Neural progenitor cell (in vitro differentiated cells): ENCODE measurements at regions not wholly inside any gene's neighbourhood (a gene's known extent, or its start where the extent isn't known, plus 50 kb on each side); places are given as distances from the start of the nearest gene placed in this dataset.

Source experiments
- DNase-seq: peaks from one replicate; pipeline ENCODE4 v3.0.0-alpha.2; 2016; ENCODE audit warnings: low spot score
- H2AFZ ChIP-seq: fragments of 200-600 bp; sonication (generic); replicated peaks from 2 replicates; pipeline ENCODE4 v1.6.1; 2016; ENCODE audit warnings: antibody characterized with exemption
- H3F3A ChIP-seq: fragments of 200-600 bp; sonication (generic); 2 replicates; pipeline ENCODE4 v1.6.1; 2016; ENCODE audit warnings: antibody characterized with exemption, low read depth
- H3K27ac ChIP-seq: fragments of 200-600 bp; sonication (generic); 2 replicates; pipeline ENCODE4 v1.5.1; 2016; ENCODE audit warnings: mild to moderate bottlenecking
- H3K27me3 ChIP-seq: fragments of 200-600 bp; sonication (generic); 2 replicates; pipeline ENCODE4 v1.6.1; 2016; ENCODE audit warnings: mild to moderate bottlenecking, moderate library complexity
- H3K36me3 ChIP-seq: fragments of 200-600 bp; sonication (generic); 2 replicates; pipeline ENCODE4 v1.5.1; 2016
- H3K4me1 ChIP-seq: fragments of 200-600 bp; sonication (generic); 2 replicates; pipeline ENCODE4 v1.6.1; 2016; ENCODE audit warnings: mixed run types
- H3K4me2 ChIP-seq: fragments of 200-600 bp; sonication (generic); 2 replicates; pipeline ENCODE4 v1.6.1; 2016
- H3K4me3 ChIP-seq: fragments of 200-600 bp; sonication (generic); 2 replicates; pipeline ENCODE4 v1.5.1; 2016
- H3K79me2 ChIP-seq: fragments of 200-600 bp; sonication (generic); 2 replicates; pipeline ENCODE4 v1.6.1; 2016; ENCODE audit warnings: low read depth
- H3K9ac ChIP-seq: fragments of 200-600 bp; sonication (generic); 2 replicates; pipeline ENCODE4 v1.6.1; 2016
- H3K9me3 ChIP-seq: fragments of 200-600 bp; sonication (generic); 2 replicates; pipeline ENCODE4 v1.5.1; 2016; ENCODE audit warnings: low read depth
- H4K20me1 ChIP-seq: fragments of 200-600 bp; sonication (generic); 2 replicates; pipeline ENCODE4 v1.6.1; 2016; ENCODE audit warnings: low read depth
- H3K27ac Mint-ChIP-seq: 3 replicates; pipeline ENCODE4 v1.8.0; 2021; ENCODE audit warnings: mixed read lengths
- H3K27me3 Mint-ChIP-seq: 2 replicates; pipeline ENCODE4 v1.8.0; 2022; ENCODE audit warnings: low read depth, mild to moderate bottlenecking, inconsistent platforms, moderate library complexity, mixed read lengths; ENCODE audit not compliant: insufficient read depth
- H3K36me3 Mint-ChIP-seq: 3 replicates; pipeline ENCODE4 v1.8.0; 2021; ENCODE audit warnings: mixed read lengths
- H3K4me1 Mint-ChIP-seq: 3 replicates; pipeline ENCODE4 v1.8.0; 2021; ENCODE audit warnings: mixed read lengths
- H3K4me3 Mint-ChIP-seq: 3 replicates; pipeline ENCODE4 v1.8.0; 2021; ENCODE audit warnings: mild to moderate bottlenecking, moderate library complexity, mixed read lengths
- H3K9me3 Mint-ChIP-seq: 3 replicates; pipeline ENCODE4 v1.8.0; 2020; ENCODE audit warnings: mixed read lengths
- EZH2 ChIP-seq: fragments of 200-600 bp; sonication (generic); IDR thresholded peaks from 2 replicates; pipeline ENCODE4 v1.6.1; 2017; ENCODE audit warnings: antibody characterized with exemption, mild to moderate bottlenecking, moderate library complexity
- EZH2phosphoT487 ChIP-seq: fragments of 200-600 bp; sonication (generic); IDR thresholded peaks from 2 replicates; pipeline ENCODE4 v1.6.1; 2017; ENCODE audit warnings: antibody characterized with exemption
- TF ChIP-seq, protein P1 (sequence below): fragments of 200-600 bp; sonication (generic); IDR thresholded peaks from 2 replicates; pipeline ENCODE4 v1.5.1; 2017; ENCODE audit warnings: antibody characterized with exemption, mild to moderate bottlenecking

DNA sequence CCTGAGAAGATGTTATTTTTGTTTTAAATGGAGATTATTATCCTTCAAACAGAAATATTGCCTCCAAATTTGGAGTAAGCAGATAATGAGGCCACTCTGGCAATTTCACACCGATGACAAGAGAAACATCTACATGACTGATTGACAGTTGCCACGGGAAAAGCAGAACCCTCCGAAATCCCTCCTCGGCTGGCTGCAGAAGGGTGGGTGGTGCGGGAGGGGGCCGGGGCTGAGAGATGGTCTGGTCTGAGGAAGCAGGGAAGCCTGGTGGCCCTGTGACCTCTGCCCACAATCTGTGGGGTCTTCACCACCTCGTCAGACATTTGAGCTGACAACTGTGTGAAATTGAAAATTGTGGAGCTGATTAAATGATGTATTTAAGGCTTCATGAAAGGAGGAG, 503.2 kb downstream of the MN1 start:
- Histone ChIP-seq H2AFZ (peak overlapping the region; percentile 88), H3K9ac (no peak overlapping the region), H4K20me1 (no peaks in the 10 kb centered on the region), H3K79me2 (no peaks in the 10 kb centered on the region), H3K27me3 (peaks cover 9% of the 10 kb centered on the region), H3F3A (no peaks in the 10 kb centered on the region), H3K4me1 (peaks cover 36% of the 10 kb centered on the region), H3K4me3 (no peak overlapping the region), H3K36me3 (no peaks in the 10 kb centered on the region), H3K27ac (no peak overlapping the region), H3K4me2 (peak overlapping the region; percentile 63), H3K9me3 (no peaks in the 10 kb centered on the region)
- no peak for DNase-seq
- H3K4me3 Mint-ChIP-seq, result no peak overlapping the region
- peak overlapping the region; percentile 69 for H3K27ac Mint-ChIP-seq
- no peaks in the 10 kb centered on the region for H3K36me3 Mint-ChIP-seq
- no peaks in the 10 kb centered on the region for H3K9me3 Mint-ChIP-seq
- H3K4me1 Mint-ChIP-seq, result peaks cover 71% of the 10 kb centered on the region
- peaks cover 13% of the 10 kb centered on the region for H3K27me3 Mint-ChIP-seq
- TF ChIP-seq EZH2 (no peak), EZH2phosphoT487 (no peak)

DNA sequence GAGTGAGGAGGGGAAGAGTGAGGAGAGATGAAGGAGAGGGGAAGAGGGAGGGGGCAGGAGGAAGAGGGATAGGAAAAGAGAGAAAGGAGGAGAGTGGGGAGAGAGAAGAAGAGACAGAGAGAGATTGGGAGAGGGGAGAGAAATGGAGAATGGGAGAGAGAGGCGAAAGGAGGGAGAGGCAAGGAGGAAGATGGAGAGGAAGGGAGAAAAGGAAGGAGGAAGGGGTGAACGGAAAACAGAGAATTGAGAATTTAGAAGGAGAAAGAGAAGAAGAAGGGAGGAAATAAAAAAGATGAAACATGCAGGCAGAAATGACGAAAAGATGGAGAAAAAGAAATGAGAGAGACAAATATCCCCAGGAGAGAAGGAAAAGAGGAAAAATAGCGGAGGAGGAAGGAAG, 502.8 kb downstream of the MN1 start:
- Mint-ChIP-seq H3K4me1 (peaks cover 67% of the 10 kb centered on the region), H3K27ac (peak overlapping the region; percentile 8), H3K9me3 (no peaks in the 10 kb centered on the region), H3K27me3 (peaks cover 16% of the 10 kb centered on the region), H3K4me3 (peak overlapping the region; percentile 54), H3K36me3 (no peaks in the 10 kb centered on the region)
- no peak for TF ChIP-seq EZH2
- TF ChIP-seq, protein P1, sequence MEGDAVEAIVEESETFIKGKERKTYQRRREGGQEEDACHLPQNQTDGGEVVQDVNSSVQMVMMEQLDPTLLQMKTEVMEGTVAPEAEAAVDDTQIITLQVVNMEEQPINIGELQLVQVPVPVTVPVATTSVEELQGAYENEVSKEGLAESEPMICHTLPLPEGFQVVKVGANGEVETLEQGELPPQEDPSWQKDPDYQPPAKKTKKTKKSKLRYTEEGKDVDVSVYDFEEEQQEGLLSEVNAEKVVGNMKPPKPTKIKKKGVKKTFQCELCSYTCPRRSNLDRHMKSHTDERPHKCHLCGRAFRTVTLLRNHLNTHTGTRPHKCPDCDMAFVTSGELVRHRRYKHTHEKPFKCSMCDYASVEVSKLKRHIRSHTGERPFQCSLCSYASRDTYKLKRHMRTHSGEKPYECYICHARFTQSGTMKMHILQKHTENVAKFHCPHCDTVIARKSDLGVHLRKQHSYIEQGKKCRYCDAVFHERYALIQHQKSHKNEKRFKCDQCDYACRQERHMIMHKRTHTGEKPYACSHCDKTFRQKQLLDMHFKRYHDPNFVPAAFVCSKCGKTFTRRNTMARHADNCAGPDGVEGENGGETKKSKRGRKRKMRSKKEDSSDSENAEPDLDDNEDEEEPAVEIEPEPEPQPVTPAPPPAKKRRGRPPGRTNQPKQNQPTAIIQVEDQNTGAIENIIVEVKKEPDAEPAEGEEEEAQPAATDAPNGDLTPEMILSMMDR, result no peak
- no peak for TF ChIP-seq EZH2phosphoT487
- H3F3A ChIP-seq, result no peaks in the 10 kb centered on the region
- no peak overlapping the region for H3K9ac ChIP-seq
- no peak overlapping the region for H3K27ac ChIP-seq
- H3K4me3 ChIP-seq, result no peak overlapping the region
- H4K20me1 ChIP-seq, result no peaks in the 10 kb centered on the region
- no peaks in the 10 kb centered on the region for H3K36me3 ChIP-seq
- H3K4me2 ChIP-seq, result peak overlapping the region; percentile 63
- H3K79me2 ChIP-seq, result no peaks in the 10 kb centered on the region
- H3K9me3 ChIP-seq, result no peaks in the 10 kb centered on the region
- no peak for DNase-seq
- H3K27me3 ChIP-seq, result peaks cover 9% of the 10 kb centered on the region
- peaks cover 32% of the 10 kb centered on the region for H3K4me1 ChIP-seq
- peak overlapping the region; percentile 88 for H2AFZ ChIP-seq

DNA sequence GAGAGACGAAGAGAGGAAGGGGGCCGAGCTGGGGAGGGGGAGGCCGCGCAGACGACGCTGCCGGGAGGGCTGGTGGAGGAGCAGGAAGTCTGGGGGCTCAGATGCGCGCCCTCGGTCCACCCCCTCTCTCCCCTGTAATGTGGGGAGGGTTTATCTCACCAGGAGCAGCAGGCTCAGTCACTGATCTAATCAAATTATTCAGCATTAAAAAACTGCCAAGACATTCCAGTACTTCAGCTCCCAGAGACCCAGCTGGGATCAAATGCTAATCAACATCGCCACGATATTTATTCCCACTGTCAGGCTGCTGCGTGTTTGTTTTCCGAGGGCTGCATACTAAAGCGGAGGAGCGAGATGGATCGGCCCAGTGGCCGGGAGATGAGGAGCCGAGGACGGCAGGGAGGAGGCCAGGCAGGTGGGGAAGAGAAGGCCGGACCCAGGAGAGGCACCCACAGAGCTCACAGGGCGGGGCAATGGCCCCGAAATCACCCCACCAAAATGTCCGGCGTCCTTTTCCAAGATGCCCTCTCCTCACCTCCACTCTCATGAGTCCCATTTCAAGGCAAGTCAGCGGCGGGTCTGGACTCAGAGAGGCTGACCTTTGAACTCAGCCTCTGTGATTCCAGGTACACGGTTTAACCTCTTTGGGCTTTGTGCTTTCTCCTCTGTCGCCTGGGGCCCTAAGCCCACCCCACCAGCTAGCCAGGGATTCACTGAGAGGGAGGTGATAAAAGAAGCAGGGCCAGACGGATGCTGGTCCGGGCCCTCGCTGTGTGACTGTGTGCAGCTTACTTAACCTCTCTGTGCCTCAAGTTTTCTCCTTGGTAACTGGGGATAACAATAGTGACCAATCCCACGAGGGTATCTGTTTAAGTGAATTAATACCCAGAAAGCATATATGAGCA, 502.1 kb downstream of the MN1 start:
- peaks cover 21% of the 10 kb centered on the region for H3K27me3 Mint-ChIP-seq
- DNase-seq, result peak; percentile 22
- peak overlapping the region; percentile 63 for H3K4me2 ChIP-seq
- no peaks in the 10 kb centered on the region for H3F3A ChIP-seq
- no peaks in the 10 kb centered on the region for H3K36me3 Mint-ChIP-seq
- H3K79me2 ChIP-seq, result no peaks in the 10 kb centered on the region
- peak overlapping the region; percentile 30 for H3K27ac Mint-ChIP-seq
- H3K9ac ChIP-seq, result no peak overlapping the region
- no peak overlapping the region for H3K27ac ChIP-seq
- no peak for TF ChIP-seq EZH2
- TF ChIP-seq, protein P1, result no peak
- TF ChIP-seq EZH2phosphoT487, result no peak
- no peaks in the 10 kb centered on the region for H3K9me3 ChIP-seq
- H2AFZ ChIP-seq, result peak overlapping the region; percentile 88
- no peak overlapping the region for H3K4me3 ChIP-seq
- H3K9me3 Mint-ChIP-seq, result no peaks in the 10 kb centered on the region
- H3K36me3 ChIP-seq, result no peaks in the 10 kb centered on the region
- peaks cover 60% of the 10 kb centered on the region for H3K4me1 Mint-ChIP-seq
- no peaks in the 10 kb centered on the region for H4K20me1 ChIP-seq
- peaks cover 32% of the 10 kb centered on the region for H3K4me1 ChIP-seq
- H3K27me3 ChIP-seq, result peaks cover 9% of the 10 kb centered on the region
- peak overlapping the region; percentile 54 for H3K4me3 Mint-ChIP-seq
